H1 (cell line): ENCODE measurements at regions not wholly inside any gene's neighbourhood (a gene's known extent, or its start where the extent isn't known, plus 50 kb on each side); places are given as distances from the start of the nearest gene placed in this dataset.

Experiments
- BRCA1 ChIP-seq: IDR thresholded peaks from 2 replicates; pipeline ENCODE4 v1.6.1; 2012; ENCODE audit warnings: low read depth, low read length, improper control_type of control experiment
- CREB1 ChIP-seq: IDR thresholded peaks from 2 replicates; pipeline ENCODE4 v1.6.1; 2012; ENCODE audit warnings: inconsistent platforms
- EGR1 ChIP-seq: IDR thresholded peaks from 2 replicates; pipeline ENCODE4 v1.6.1; 2011; ENCODE audit warnings: low read depth, low read length, borderline replicate concordance
- EP300 ChIP-seq, 2 experiments: IDR thresholded peaks; 1 replicate in 1 of 2; 2 replicates in 1 of 2; pipeline ENCODE4 v1.6.1; 2011 to 2012; ENCODE audit warnings: low read depth in 2 of 2, low read length in 2 of 2, mild to moderate bottlenecking in 2 of 2, borderline replicate concordance in 1 of 2, inconsistent platforms in 1 of 2, moderate library complexity in 1 of 2
- EZH2 ChIP-seq: fragments of 200-600 bp; sonication (generic); IDR thresholded peaks from 2 replicates; pipeline ENCODE4 v1.7.1; 2012; ENCODE audit warnings: low read depth, mild to moderate bottlenecking, moderate library complexity, low read length, inconsistent platforms; ENCODE audit not compliant: severe bottlenecking
- GABPA ChIP-seq: IDR thresholded peaks from 2 replicates; pipeline ENCODE4 v1.6.1; 2011; ENCODE audit warnings: mild to moderate bottlenecking, low read length, moderate library complexity, borderline replicate concordance; ENCODE audit not compliant: insufficient read depth
- JUN ChIP-seq: IDR thresholded peaks from 2 replicates; pipeline ENCODE4 v1.6.1; 2011; ENCODE audit warnings: low read depth, mild to moderate bottlenecking, improper control_type of control experiment, low read length
- POLR2A ChIP-seq, 2 experiments: IDR thresholded peaks; 1 replicate in 1 of 2; 2 replicates in 1 of 2; pipeline ENCODE4 v1.6.1; 2011; ENCODE audit warnings: low read depth in 2 of 2, low read length in 2 of 2, mild to moderate bottlenecking in 2 of 2; ENCODE audit errors: control extremely low read depth in 1 of 2
- SAP30 ChIP-seq: fragments of 300-600 bp; sonication (generic); IDR thresholded peaks from 2 replicates; pipeline ENCODE4 v1.7.1; 2012; ENCODE audit warnings: low read length, moderate library complexity, mild to moderate bottlenecking, inconsistent platforms; ENCODE audit not compliant: insufficient read depth, insufficient replicate concordance
- SIN3A ChIP-seq, 2 experiments: IDR thresholded peaks in 1 of 2; conservative IDR thresholded peaks in 1 of 2; 2 replicates each; pipeline ENCODE4 v1.6.1; 2011 to 2012; ENCODE audit warnings: low read length in 2 of 2, improper control_type of control experiment in 1 of 2, low read depth in 1 of 2, mild to moderate bottlenecking in 1 of 2
- SUZ12 ChIP-seq: fragments of 200-600 bp; sonication (generic); IDR thresholded peaks from 2 replicates; pipeline ENCODE4 v1.6.1; 2012; ENCODE audit warnings: mild to moderate bottlenecking, inconsistent platforms, low read length, moderate library complexity, mixed read lengths
- USF2 ChIP-seq: IDR thresholded peaks from 2 replicates; pipeline ENCODE4 v1.6.1; 2011; ENCODE audit warnings: low read length, improper control_type of control experiment
- YY1 ChIP-seq: IDR thresholded peaks from 2 replicates; pipeline ENCODE4 v1.6.1; 2011; ENCODE audit warnings: low read depth, mild to moderate bottlenecking, low read length
- TF ChIP-seq, protein P1 (sequence below), 3 experiments: IDR thresholded peaks; 1 replicate in 2 of 3; 2 replicates in 1 of 3; pipeline versions ENCODE4 v1.5.1 to v1.6.1; 2011; ENCODE audit warnings: low read length in 3 of 3, mild to moderate bottlenecking in 3 of 3, inconsistent platforms in 2 of 3, low read depth in 1 of 3, moderate library complexity in 1 of 3; ENCODE audit not compliant: insufficient read depth in 1 of 3; ENCODE audit errors: control extremely low read depth in 1 of 3

- TF ChIP-seq, protein P1, sequence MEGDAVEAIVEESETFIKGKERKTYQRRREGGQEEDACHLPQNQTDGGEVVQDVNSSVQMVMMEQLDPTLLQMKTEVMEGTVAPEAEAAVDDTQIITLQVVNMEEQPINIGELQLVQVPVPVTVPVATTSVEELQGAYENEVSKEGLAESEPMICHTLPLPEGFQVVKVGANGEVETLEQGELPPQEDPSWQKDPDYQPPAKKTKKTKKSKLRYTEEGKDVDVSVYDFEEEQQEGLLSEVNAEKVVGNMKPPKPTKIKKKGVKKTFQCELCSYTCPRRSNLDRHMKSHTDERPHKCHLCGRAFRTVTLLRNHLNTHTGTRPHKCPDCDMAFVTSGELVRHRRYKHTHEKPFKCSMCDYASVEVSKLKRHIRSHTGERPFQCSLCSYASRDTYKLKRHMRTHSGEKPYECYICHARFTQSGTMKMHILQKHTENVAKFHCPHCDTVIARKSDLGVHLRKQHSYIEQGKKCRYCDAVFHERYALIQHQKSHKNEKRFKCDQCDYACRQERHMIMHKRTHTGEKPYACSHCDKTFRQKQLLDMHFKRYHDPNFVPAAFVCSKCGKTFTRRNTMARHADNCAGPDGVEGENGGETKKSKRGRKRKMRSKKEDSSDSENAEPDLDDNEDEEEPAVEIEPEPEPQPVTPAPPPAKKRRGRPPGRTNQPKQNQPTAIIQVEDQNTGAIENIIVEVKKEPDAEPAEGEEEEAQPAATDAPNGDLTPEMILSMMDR (IDR thresholded peaks at IDR 0.05; ENCODE audit: control extremely low read depth in 1 of 3, insufficient read depth in 1 of 3, low read depth in 1 of 3, low read length in 3 of 3), result no peak
- TF ChIP-seq SIN3A (conservative IDR thresholded peaks at IDR 0.05 in 1 of 2, IDR thresholded peaks at IDR 0.05 in 1 of 2; ENCODE audit: low read depth in 1 of 2, low read length in 2 of 2) (no peak), CREB1 (no peak), JUN (no peak), EGR1 (no peak), EZH2 (no peak), SUZ12 (no peak), EP300 (IDR thresholded peaks at IDR 0.05; ENCODE audit: borderline replicate concordance in 1 of 2, low read depth in 2 of 2, low read length in 2 of 2) (no peak), GABPA (no peak), SAP30 (no peak), YY1 (no peak), POLR2A (IDR thresholded peaks at IDR 0.05; ENCODE audit: control extremely low read depth in 1 of 2, low read depth in 2 of 2, low read length in 2 of 2) (no peak), USF2 (no peak), BRCA1 (no peak)
Observed at GRCh38 chrX:34848281-34848680, 94.3 kb upstream of the FAM47B start.
